Endothelial cell (in vitro differentiated cells): ENCODE measurements at regions not wholly inside any gene's neighbourhood (a gene's known extent, or its start where the extent isn't known, plus 50 kb on each side); places are given as distances from the start of the nearest gene placed in this dataset.

ENCODE experiments used
- DNase-seq: peaks from one replicate; pipeline ENCODE4 v3.0.0; 2021; ENCODE audit warnings: low spot score
- H3K27ac Mint-ChIP-seq: one replicate; pipeline ENCODE4 v1.8.0; 2021; ENCODE audit warnings: mixed read lengths, inconsistent platforms; ENCODE audit not compliant: unreplicated experiment
- H3K27me3 Mint-ChIP-seq: one replicate; pipeline ENCODE4 v1.8.0; 2021; ENCODE audit warnings: mild to moderate bottlenecking, moderate library complexity, mixed read lengths, inconsistent platforms; ENCODE audit not compliant: unreplicated experiment
- H3K36me3 Mint-ChIP-seq: one replicate; pipeline ENCODE4 v1.8.0; 2021; ENCODE audit warnings: mild to moderate bottlenecking, low read depth, mixed read lengths, inconsistent platforms; ENCODE audit not compliant: unreplicated experiment
- H3K4me1 Mint-ChIP-seq: one replicate; pipeline ENCODE4 v1.8.0; 2021; ENCODE audit warnings: mild to moderate bottlenecking, mixed read lengths, inconsistent platforms; ENCODE audit not compliant: unreplicated experiment
- H3K4me3 Mint-ChIP-seq: one replicate; pipeline ENCODE4 v1.8.0; 2021; ENCODE audit warnings: mild to moderate bottlenecking, mixed read lengths, inconsistent platforms; ENCODE audit not compliant: unreplicated experiment
- H3K9me3 Mint-ChIP-seq: one replicate; pipeline ENCODE4 v1.8.0; 2021; ENCODE audit warnings: mixed read lengths, inconsistent platforms; ENCODE audit not compliant: unreplicated experiment
- TF ChIP-seq, protein P1 (sequence below): fragments of 200-600 bp; sonication (generic); IDR thresholded peaks from one replicate; pipeline ENCODE4 v1.5.0; 2021; ENCODE audit warnings: antibody characterized with exemption; ENCODE audit not compliant: unreplicated experiment

DNA sequence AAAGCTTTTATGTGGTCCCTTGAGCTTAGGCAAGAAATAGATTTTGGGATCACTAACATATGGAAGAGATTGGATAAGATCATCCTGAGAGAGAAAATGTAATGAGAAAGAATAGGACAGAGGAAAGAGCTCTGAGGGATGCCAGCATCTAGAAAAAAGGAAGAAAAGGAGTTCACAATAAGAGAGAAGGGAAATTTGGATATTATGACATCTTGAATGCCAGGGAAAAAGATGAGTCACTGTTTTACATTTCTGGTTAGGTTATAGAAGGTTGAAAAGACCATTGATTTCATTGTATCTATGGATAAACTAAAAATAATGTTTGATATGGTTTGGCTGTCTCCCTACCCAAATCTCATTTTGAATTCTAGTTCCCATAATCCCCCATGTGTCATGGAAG, 208.5 kb downstream of the MAD2L1 start:
- Mint-ChIP-seq H3K4me3 (no peak overlapping the region), H3K36me3 (no peaks in the 10 kb centered on the region), H3K27me3 (peaks cover 2% of the 10 kb centered on the region), H3K4me1 (no peaks in the 10 kb centered on the region), H3K27ac (no peak overlapping the region), H3K9me3 (no peaks in the 10 kb centered on the region)
- TF ChIP-seq, protein P1, sequence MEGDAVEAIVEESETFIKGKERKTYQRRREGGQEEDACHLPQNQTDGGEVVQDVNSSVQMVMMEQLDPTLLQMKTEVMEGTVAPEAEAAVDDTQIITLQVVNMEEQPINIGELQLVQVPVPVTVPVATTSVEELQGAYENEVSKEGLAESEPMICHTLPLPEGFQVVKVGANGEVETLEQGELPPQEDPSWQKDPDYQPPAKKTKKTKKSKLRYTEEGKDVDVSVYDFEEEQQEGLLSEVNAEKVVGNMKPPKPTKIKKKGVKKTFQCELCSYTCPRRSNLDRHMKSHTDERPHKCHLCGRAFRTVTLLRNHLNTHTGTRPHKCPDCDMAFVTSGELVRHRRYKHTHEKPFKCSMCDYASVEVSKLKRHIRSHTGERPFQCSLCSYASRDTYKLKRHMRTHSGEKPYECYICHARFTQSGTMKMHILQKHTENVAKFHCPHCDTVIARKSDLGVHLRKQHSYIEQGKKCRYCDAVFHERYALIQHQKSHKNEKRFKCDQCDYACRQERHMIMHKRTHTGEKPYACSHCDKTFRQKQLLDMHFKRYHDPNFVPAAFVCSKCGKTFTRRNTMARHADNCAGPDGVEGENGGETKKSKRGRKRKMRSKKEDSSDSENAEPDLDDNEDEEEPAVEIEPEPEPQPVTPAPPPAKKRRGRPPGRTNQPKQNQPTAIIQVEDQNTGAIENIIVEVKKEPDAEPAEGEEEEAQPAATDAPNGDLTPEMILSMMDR: no peak
- no peak for DNase-seq

- no peaks in the 10 kb centered on the region for H3K27me3 Mint-ChIP-seq
- no peaks in the 10 kb centered on the region for H3K4me1 Mint-ChIP-seq
- no peak overlapping the region for H3K27ac Mint-ChIP-seq
- no peak overlapping the region for H3K4me3 Mint-ChIP-seq
- H3K36me3 Mint-ChIP-seq: no peaks in the 10 kb centered on the region
- no peaks in the 10 kb centered on the region for H3K9me3 Mint-ChIP-seq
- no peak for DNase-seq
- TF ChIP-seq, protein P1: no peak
These were observed 212.3 kb downstream of the MAD2L1 start for GRCh38 chr4:119854364-119854763.

GRCh38 chr4:119851649-119852048, 215.0 kb downstream of the MAD2L1 start:
- no peak overlapping the region for H3K27ac Mint-ChIP-seq
- no peaks in the 10 kb centered on the region for H3K27me3 Mint-ChIP-seq
- H3K9me3 Mint-ChIP-seq: no peaks in the 10 kb centered on the region
- no peaks in the 10 kb centered on the region for H3K4me1 Mint-ChIP-seq
- TF ChIP-seq, protein P1: no peak
- no peak overlapping the region for H3K4me3 Mint-ChIP-seq
- DNase-seq: no peak
- H3K36me3 Mint-ChIP-seq: no peaks in the 10 kb centered on the region

GRCh38 chr4:119841361-119841760, 212.8 kb upstream of the PDE5A start:
- Mint-ChIP-seq H3K9me3 (no peaks in the 10 kb centered on the region), H3K4me3 (no peak overlapping the region), H3K4me1 (no peaks in the 10 kb centered on the region), H3K27ac (no peak overlapping the region), H3K36me3 (no peaks in the 10 kb centered on the region), H3K27me3 (peaks cover 2% of the 10 kb centered on the region)
- TF ChIP-seq, protein P1: no peak
- no peak for DNase-seq

DNA sequence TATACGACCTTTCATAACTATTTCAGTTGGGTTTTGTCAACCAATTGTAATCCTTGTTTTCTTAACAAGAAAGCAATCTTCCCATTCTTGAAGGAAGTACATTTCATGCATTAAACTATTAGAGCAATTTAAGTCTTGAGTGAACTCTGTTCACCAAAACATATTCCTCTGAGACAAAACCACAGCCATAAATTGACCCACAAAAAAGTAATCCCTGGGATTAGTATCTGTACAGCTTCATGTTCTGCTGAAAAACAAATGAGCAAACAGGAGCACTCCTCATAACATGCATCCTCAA, 207.0 kb upstream of the PDE5A start:
- no peaks in the 10 kb centered on the region for H3K36me3 Mint-ChIP-seq
- H3K4me1 Mint-ChIP-seq: no peaks in the 10 kb centered on the region
- H3K9me3 Mint-ChIP-seq: no peaks in the 10 kb centered on the region
- TF ChIP-seq, protein P1: no peak
- DNase-seq: no peak
- no peak overlapping the region for H3K27ac Mint-ChIP-seq
- no peak overlapping the region for H3K4me3 Mint-ChIP-seq
- H3K27me3 Mint-ChIP-seq: peaks cover 2% of the 10 kb centered on the region
